ENCODE measurements at regions not wholly inside any gene's neighbourhood (a gene's known extent, or its start where the extent isn't known, plus 50 kb on each side); places are given as distances from the start of the nearest gene placed in this dataset.
A peak's percentile ranks its signal among the peaks of the same experiment; 100 is the strongest.

GRCh38 chr2:217047631-217048030 is 187.8 kb upstream of the TNP1 start:
- no peaks in the 10 kb centered on the region for H4K20me1 ChIP-seq (ENCODE audit: insufficient read depth, low read length)
- TF ChIP-seq EZH2 (IDR thresholded peaks at IDR 0.05; ENCODE audit: insufficient read depth, low read length), result no peak
- TF ChIP-seq, protein P1, sequence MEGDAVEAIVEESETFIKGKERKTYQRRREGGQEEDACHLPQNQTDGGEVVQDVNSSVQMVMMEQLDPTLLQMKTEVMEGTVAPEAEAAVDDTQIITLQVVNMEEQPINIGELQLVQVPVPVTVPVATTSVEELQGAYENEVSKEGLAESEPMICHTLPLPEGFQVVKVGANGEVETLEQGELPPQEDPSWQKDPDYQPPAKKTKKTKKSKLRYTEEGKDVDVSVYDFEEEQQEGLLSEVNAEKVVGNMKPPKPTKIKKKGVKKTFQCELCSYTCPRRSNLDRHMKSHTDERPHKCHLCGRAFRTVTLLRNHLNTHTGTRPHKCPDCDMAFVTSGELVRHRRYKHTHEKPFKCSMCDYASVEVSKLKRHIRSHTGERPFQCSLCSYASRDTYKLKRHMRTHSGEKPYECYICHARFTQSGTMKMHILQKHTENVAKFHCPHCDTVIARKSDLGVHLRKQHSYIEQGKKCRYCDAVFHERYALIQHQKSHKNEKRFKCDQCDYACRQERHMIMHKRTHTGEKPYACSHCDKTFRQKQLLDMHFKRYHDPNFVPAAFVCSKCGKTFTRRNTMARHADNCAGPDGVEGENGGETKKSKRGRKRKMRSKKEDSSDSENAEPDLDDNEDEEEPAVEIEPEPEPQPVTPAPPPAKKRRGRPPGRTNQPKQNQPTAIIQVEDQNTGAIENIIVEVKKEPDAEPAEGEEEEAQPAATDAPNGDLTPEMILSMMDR (IDR thresholded peaks at IDR 0.05; ENCODE audit: insufficient read depth, low read depth, low read length), result no peak
- no peak overlapping the region for H3K4me2 ChIP-seq (ENCODE audit: low read length)
- no peak overlapping the region for H3K4me3 Mint-ChIP-seq (ENCODE audit: unreplicated experiment)
- no peaks in the 10 kb centered on the region for H3K9me3 ChIP-seq (ENCODE audit: insufficient read depth, low read depth, low read length)
- H3K27me3 Mint-ChIP-seq (ENCODE audit: low read depth, unreplicated experiment), result peaks cover 13% of the 10 kb centered on the region
- DNase-seq (ENCODE audit: low read depth) (peak; percentile 56), FAIRE-seq (no peak)
- peaks cover 7% of the 10 kb centered on the region for H3K4me1 Mint-ChIP-seq (ENCODE audit: low read depth, unreplicated experiment)
- no peak overlapping the region for H2AFZ ChIP-seq (ENCODE audit: low read depth, low read length)
- H3K36me3 ChIP-seq (ENCODE audit: insufficient read depth, low read length), result no peaks in the 10 kb centered on the region
- H3K4me1 ChIP-seq (ENCODE audit: insufficient read depth, low read length), result no peaks in the 10 kb centered on the region
- H3K9me3 Mint-ChIP-seq (ENCODE audit: unreplicated experiment), result no peaks in the 10 kb centered on the region
- no peak overlapping the region for H3K4me3 ChIP-seq (ENCODE audit: insufficient read depth, low read depth, low read length)
- H3K79me2 ChIP-seq (ENCODE audit: insufficient read depth, low read length), result no peaks in the 10 kb centered on the region
- H3K27me3 ChIP-seq (ENCODE audit: insufficient read depth, low read length), result no peaks in the 10 kb centered on the region
- no peak overlapping the region for H3K27ac Mint-ChIP-seq (ENCODE audit: unreplicated experiment)
- no peak overlapping the region for H3K27ac ChIP-seq (ENCODE audit: low read depth, low read length)
- no peak overlapping the region for H3K9ac ChIP-seq (ENCODE audit: low read length)
- no peaks in the 10 kb centered on the region for H3K36me3 Mint-ChIP-seq (ENCODE audit: low read depth, unreplicated experiment)

DNA sequence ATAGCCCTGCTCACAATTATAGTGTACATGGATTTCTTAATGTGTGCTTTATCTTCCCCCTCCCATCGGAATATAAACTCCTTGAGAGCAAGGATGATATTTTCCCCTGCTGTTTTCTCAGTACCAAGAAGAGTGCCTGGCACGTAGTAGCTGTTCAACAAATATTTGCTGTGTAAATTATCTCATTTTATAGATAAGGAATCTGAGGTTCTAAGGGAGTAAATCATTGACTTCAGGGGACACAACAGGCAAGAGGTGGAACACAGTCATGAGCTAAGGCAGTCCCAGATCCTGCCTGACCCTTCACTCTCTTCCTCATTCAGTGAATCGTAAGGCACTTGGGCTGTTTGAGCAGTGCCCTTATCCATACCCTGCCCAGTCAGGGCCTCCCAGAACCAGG is 187.3 kb upstream of the TNP1 start:
- DNase-seq (ENCODE audit: low read depth) (no peak), FAIRE-seq (no peak)
- Mint-ChIP-seq H3K36me3 (ENCODE audit: low read depth, unreplicated experiment) (no peaks in the 10 kb centered on the region), H3K9me3 (ENCODE audit: unreplicated experiment) (no peaks in the 10 kb centered on the region), H3K4me1 (ENCODE audit: low read depth, unreplicated experiment) (peaks cover 7% of the 10 kb centered on the region), H3K4me3 (ENCODE audit: unreplicated experiment) (no peak overlapping the region), H3K27me3 (ENCODE audit: low read depth, unreplicated experiment) (peaks cover 12% of the 10 kb centered on the region), H3K27ac (ENCODE audit: unreplicated experiment) (no peak overlapping the region)
- TF ChIP-seq EZH2 (IDR thresholded peaks at IDR 0.05; ENCODE audit: insufficient read depth, low read length), result no peak
- TF ChIP-seq, protein P1 (IDR thresholded peaks at IDR 0.05; ENCODE audit: insufficient read depth, low read depth, low read length), result no peak
- H3K27me3 ChIP-seq (ENCODE audit: insufficient read depth, low read length), result no peaks in the 10 kb centered on the region
- H3K36me3 ChIP-seq (ENCODE audit: insufficient read depth, low read length), result no peaks in the 10 kb centered on the region
- H3K27ac ChIP-seq (ENCODE audit: low read depth, low read length), result no peak overlapping the region
- H3K9me3 ChIP-seq (ENCODE audit: insufficient read depth, low read depth, low read length), result no peaks in the 10 kb centered on the region
- no peaks in the 10 kb centered on the region for H4K20me1 ChIP-seq (ENCODE audit: insufficient read depth, low read length)
- H3K4me2 ChIP-seq (ENCODE audit: low read length), result no peak overlapping the region
- H3K79me2 ChIP-seq (ENCODE audit: insufficient read depth, low read length), result no peaks in the 10 kb centered on the region
- no peak overlapping the region for H2AFZ ChIP-seq (ENCODE audit: low read depth, low read length)
- H3K4me1 ChIP-seq (ENCODE audit: insufficient read depth, low read length), result no peaks in the 10 kb centered on the region
- no peak overlapping the region for H3K9ac ChIP-seq (ENCODE audit: low read length)
- no peak overlapping the region for H3K4me3 ChIP-seq (ENCODE audit: insufficient read depth, low read depth, low read length)

DNA sequence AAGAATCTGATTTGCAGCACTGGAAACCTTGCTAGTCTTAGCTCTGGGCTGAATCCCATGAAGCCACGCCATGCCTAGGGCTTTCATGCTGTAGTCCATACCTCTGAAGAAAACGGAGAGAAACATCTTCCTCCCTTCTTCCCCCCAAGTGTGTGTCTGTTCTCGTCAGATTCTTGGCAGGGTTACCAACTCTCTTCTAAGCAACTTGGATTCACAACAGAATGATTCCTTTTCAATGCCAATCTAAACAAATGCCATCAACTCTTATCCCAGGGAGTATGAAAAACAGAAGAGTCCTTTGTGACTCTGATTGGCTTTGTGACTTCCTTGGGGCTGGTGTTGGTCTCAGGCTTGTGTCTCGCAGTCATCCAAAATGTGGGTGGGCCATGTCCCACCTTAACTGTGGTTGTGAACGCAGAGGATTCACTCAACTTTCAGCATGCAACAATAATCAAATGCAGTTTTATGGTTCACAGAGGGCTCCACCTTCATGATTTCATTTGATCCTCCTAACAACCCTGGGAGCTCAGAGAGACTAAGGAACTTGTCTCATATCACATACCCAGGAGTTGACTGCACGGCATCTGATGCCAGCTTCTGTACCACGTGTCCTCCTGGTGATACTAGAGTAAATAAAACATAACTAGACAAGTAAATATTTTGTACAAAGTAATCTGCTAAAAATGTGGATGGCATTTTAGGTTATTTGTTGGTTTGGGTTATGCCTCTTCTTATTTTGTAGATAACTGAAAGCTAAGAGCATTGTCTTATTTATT is 186.0 kb upstream of the TNP1 start:
- Histone ChIP-seq H3K79me2 (ENCODE audit: insufficient read depth, low read length) (no peaks in the 10 kb centered on the region), H3K4me3 (ENCODE audit: insufficient read depth, low read depth, low read length) (no peak overlapping the region), H3K27ac (ENCODE audit: low read depth, low read length) (no peak overlapping the region), H3K9me3 (ENCODE audit: insufficient read depth, low read depth, low read length) (no peaks in the 10 kb centered on the region), H4K20me1 (ENCODE audit: insufficient read depth, low read length) (no peaks in the 10 kb centered on the region), H3K9ac (ENCODE audit: low read length) (no peak overlapping the region), H2AFZ (ENCODE audit: low read depth, low read length) (no peak overlapping the region), H3K27me3 (ENCODE audit: insufficient read depth, low read length) (no peaks in the 10 kb centered on the region), H3K4me1 (ENCODE audit: insufficient read depth, low read length) (no peaks in the 10 kb centered on the region), H3K36me3 (ENCODE audit: insufficient read depth, low read length) (no peaks in the 10 kb centered on the region), H3K4me2 (ENCODE audit: low read length) (no peak overlapping the region)
- DNase-seq (ENCODE audit: low read depth) (peak; percentile 47), FAIRE-seq (no peak)
- peaks cover 3% of the 10 kb centered on the region for H3K9me3 Mint-ChIP-seq (ENCODE audit: unreplicated experiment)
- H3K27ac Mint-ChIP-seq (ENCODE audit: unreplicated experiment), result no peak overlapping the region
- H3K27me3 Mint-ChIP-seq (ENCODE audit: low read depth, unreplicated experiment), result peaks cover 14% of the 10 kb centered on the region
- H3K36me3 Mint-ChIP-seq (ENCODE audit: low read depth, unreplicated experiment), result peaks cover 2% of the 10 kb centered on the region
- H3K4me3 Mint-ChIP-seq (ENCODE audit: unreplicated experiment), result no peak overlapping the region
- TF ChIP-seq, protein P1 (IDR thresholded peaks at IDR 0.05; ENCODE audit: insufficient read depth, low read depth, low read length), result no peak
- TF ChIP-seq EZH2 (IDR thresholded peaks at IDR 0.05; ENCODE audit: insufficient read depth, low read length), result no peak
- H3K4me1 Mint-ChIP-seq (ENCODE audit: low read depth, unreplicated experiment), result peaks cover 7% of the 10 kb centered on the region
